ENCODE measurements at regions not wholly inside any gene's neighbourhood (a gene's known extent, or its start where the extent isn't known, plus 50 kb on each side); places are given as distances from the start of the nearest gene placed in this dataset.

- DNase-seq: no peak
These were observed 149.2 kb downstream of the BCOR start for GRCh38 chrX:39948582-39948981.

GRCh38 chrX:39950018-39950688 is 147.6 kb downstream of the BCOR start:
- DNase-seq: no peak

DNA sequence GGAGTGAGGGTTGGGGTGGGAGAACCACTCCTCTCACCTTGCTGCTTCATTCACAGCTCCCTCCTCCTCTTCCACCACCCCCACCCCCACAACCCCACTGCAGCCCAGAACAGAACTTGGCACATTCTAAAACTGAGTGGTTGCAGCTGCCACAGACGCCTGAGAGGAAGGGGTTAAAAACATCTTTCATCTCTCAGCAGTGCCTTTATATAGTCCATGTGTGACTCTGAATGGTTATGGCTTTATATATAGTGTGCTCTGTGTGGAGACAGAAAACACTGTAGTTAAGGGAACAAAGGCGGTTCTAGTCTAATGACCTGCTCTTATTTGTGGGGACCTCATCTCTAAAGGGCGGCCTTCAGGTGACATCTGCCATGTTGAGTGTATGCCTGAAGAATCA is 144.8 kb downstream of the BCOR start:
- DNase-seq: no peak

DNA sequence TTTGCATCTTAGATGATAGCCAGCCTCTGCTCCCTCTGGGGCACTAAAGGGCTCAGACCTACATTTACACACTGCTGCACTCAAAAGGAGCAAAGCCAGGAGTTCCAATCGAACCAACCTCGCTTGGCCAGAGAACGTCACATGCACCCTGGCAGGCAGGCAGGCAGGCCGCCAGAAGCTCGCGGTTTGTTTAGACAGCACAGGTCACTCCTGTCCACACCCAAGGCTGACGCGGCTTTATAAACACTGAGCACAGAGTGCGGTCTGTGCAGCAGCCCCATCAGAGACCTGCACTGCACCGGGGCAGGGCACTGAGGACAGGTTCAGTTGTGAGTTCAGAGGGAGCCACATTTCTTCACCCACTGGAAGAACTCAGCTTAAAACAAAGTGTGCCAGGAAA is 143.9 kb downstream of the BCOR start:
- no peak for DNase-seq

DNA sequence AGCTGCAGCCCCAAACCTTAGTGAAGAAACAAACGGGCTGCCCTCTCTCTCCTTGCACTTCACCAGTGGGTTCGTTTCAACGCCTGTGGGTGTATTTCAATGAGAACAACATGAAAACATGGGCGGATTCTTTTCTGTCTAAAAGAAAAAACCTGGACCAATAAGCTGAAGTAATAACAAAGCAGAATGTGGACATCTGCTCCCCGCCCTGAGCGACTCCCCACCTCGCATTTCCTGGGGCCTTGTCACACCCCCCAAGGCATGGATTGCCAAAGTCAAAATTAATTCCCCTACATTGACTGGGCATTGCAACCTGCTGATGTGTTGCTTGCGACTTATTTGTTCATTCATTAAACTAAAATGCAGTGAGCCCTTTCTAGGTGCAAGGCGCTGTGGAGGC is 142.9 kb downstream of the BCOR start:
- DNase-seq: no peak

DNA sequence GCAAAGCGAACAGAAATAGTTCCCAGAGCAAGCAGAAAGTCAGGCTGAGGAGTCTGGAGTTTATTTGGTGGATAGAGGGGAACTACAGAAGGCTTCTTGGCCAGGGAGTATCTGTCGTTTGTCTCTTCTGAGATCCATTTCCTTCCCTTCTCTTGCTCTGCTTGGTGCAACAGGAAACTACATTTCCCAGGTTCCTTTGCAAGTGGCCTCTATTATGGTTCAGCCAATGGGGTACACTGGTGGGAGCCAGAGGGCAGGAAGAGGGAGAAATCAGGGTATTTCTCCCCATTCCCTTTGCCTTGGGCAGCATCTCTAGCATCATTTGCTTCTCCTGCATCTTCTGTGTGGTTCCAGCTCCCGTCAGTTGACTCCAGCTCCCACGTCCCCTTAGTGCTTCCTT is 142.1 kb downstream of the BCOR start:
- DNase-seq: no peak

GRCh38 chrX:39956803-39957394 is 140.9 kb downstream of the BCOR start:
- no peak for DNase-seq

DNA sequence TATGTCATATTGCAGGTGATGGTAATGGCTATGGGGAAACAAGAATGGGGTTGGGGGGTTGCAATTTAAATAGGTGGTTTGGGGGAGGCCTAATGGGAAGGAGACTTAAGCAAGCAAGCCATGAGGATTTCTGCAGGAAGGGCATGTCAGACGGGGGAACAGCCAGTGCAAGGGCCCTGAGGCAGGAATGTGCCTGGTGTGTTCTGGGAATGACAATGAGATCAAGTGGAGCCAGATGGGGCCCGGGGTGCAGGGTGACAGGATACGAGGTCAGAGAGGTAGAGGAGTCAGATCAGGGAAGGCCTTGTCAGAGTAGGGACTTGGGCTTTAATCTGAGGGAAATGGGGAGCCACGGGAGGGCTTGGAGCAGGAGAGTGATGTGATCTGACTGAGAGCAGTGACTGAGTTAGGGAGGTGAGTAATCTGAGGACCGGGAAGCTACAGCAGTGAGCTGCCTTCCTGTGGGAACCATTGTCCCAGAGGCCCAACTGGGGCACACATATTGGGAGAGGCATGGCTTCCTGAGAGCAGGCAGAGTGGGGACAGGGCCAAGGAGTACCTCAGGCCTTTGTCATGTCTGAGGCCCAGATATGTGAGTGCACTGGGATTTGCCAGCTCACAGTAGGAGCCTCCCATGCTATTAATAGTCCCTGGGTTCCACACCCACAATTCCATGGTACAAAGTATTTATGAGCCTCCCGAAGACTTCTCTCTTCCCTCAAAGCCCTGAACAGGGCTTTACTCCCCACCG is 139.8 kb downstream of the BCOR start:
- DNase-seq: no peak

DNA sequence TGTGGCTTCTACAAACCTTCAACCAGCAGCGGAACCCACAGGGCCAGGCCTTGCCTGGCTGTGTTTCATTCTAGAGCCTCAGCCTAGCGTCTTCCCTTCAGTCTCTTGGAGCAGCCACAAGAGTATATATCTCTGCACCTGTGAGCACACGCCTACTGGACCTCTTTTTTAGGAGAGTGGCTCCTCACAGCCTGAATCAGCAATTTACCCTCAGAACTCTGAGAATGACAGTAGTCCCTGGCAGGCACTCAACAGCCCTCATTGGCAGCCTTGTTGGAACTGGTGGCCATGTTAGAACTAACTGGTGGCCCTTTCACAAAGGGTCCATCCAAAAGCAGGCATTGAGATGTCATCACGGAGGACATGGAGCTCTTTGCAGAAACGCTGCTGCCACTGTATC is 138.9 kb downstream of the BCOR start:
- no peak for DNase-seq

DNA sequence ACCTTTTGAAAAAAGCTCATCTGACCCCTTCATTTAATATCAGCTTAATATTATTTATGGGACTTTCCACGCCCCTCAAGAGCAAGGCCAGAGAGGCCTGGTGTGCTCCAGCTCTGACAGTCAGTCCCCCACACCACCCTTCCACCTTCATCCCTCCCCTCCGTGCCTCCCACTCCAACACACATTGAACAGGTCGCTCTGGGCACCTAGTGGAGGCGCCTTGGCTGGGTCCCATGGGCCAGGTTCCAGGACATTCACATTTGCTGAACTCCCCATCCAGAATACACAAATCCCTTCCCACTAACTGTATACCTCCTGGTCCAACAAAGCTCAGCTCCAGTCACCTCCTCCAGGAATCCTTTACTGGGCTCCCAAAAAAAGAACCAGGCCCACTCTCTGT is 137.5 kb downstream of the BCOR start:
- DNase-seq: no peak

GRCh38 chrX:39961441-39961840 is 136.3 kb downstream of the BCOR start:
- DNase-seq: no peak

DNA sequence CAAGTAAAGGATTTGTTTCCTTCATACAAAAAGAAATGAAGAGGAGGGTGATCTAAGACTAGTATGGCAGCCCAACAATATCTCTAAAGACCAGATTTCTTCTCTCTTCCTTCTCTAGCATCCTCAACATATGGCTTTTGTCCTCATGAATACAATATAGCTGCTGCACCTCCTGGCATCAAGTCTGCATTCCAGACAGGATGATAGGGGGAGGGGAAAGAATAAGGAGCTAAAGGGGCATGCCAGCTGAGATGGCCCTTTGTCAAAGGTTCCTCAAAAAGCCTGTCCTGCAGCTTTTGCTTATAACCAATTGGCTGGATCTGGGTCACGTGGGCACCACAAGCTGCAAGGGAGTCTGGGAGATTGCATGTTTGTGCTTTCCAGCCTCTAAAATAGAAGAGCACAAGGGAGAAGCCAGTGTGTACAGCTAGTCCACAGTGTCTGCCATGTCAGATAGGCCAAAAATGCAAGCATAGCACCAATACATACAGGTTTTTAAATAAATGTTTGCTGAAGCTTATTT is 132.6 kb downstream of the BCOR start:
- no peak for DNase-seq

GRCh38 chrX:39966176-39966575 is 131.6 kb downstream of the BCOR start:
- DNase-seq: no peak

GRCh38 chrX:39967348-39967747 is 130.4 kb downstream of the BCOR start:
- no peak for DNase-seq

GRCh38 chrX:39969099-39969818 is 128.5 kb downstream of the BCOR start:
- DNase-seq: no peak

GRCh38 chrX:39969819-39970504 is 127.8 kb downstream of the BCOR start:
- no peak for DNase-seq

- no peak for DNase-seq
These were observed 126.0 kb downstream of the BCOR start for GRCh38 chrX:39971760-39972159.

DNA sequence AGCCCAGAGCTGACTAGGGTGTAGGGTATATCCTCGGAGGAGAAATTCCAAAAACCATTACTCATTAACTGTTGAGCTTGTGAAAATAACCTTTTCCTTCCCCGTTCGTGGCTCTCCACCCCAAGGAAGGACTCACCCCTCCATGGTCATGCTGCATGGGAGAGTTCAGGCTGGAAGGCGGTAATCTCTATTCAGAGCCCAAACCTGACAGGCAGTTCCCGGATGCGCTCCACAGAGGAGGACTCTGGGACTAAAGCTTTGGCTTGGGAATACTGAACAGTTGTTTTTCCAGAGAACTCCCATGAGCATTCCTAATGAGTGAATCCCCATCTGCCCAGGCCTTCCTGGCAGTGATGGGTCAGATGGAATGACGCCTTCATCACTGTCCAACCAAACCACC is 125.4 kb downstream of the BCOR start:
- no peak for DNase-seq

- DNase-seq: no peak
These were observed 123.9 kb downstream of the BCOR start for GRCh38 chrX:39973810-39974209.

- DNase-seq: no peak
These were observed 123.5 kb downstream of the BCOR start for GRCh38 chrX:39974270-39974669.

GRCh38 chrX:39975101-39975925 is 122.4 kb downstream of the BCOR start:
- DNase-seq: no peak

- no peak for DNase-seq
These were observed 115.8 kb downstream of the BCOR start for GRCh38 chrX:39981946-39982345.
